Keratinocyte (primary cell): ENCODE measurements at regions not wholly inside any gene's neighbourhood (a gene's known extent, or its start where the extent isn't known, plus 50 kb on each side); places are given as distances from the start of the nearest gene placed in this dataset.

Experiments
- DNase-seq: peaks from one replicate; pipeline ENCODE4 v3.0.0-alpha.2; 2011; ENCODE audit warnings: low read depth, missing footprints, low spot score
- FAIRE-seq: peaks from 2 replicates; lab custom pipeline; 2011; peaks lifted over from hg19 to GRCh38; lab: Jason Lieb, UNC
- H2AFZ ChIP-seq: 2 replicates; pipeline ENCODE4 v1.6.0; 2012; ENCODE audit warnings: low read length, control low read depth, inconsistent platforms; ENCODE audit not compliant: control insufficient read depth
- H3K27ac ChIP-seq: 2 replicates; pipeline ENCODE4 v1.5.1; 2011; ENCODE audit warnings: low read length; ENCODE audit not compliant: control insufficient read depth, insufficient read depth
- H3K27me3 ChIP-seq: 3 replicates; pipeline ENCODE4 v1.6.0; 2011; ENCODE audit warnings: low read length; ENCODE audit not compliant: control insufficient read depth, insufficient read depth; ENCODE audit errors: extremely low read depth
- H3K36me3 ChIP-seq, 2 experiments: 2 replicates in 1 of 2; 3 replicates in 1 of 2; pipeline ENCODE4 v1.5.1; 2011; ENCODE audit warnings: low read length in 2 of 2, mild to moderate bottlenecking in 1 of 2; ENCODE audit not compliant: control insufficient read depth in 2 of 2, insufficient read depth in 2 of 2; ENCODE audit errors: extremely low read depth in 1 of 2
- H3K4me1 ChIP-seq: 3 replicates; pipeline ENCODE4 v1.5.1; 2011; ENCODE audit warnings: low read length; ENCODE audit not compliant: control insufficient read depth, insufficient read depth; ENCODE audit errors: extremely low read depth
- H3K4me2 ChIP-seq: 3 replicates; pipeline ENCODE4 v1.6.0; 2011; ENCODE audit warnings: low read depth, low read length; ENCODE audit not compliant: control insufficient read depth, insufficient read depth; ENCODE audit errors: extremely low read depth
- H3K4me3 ChIP-seq, 3 experiments: fragments of 200-600 bp in 1 of 3; sonication (generic) in 1 of 3; 2 replicates in 2 of 3; 3 replicates in 1 of 3; pipeline ENCODE4 v1.5.1; 2011 to 2016; ENCODE audit warnings: low read length in 3 of 3, mild to moderate bottlenecking in 3 of 3, control low read depth in 2 of 3, inconsistent platforms in 1 of 3, low read depth in 1 of 3, mixed read lengths in 1 of 3, mixed run types in 1 of 3, moderate library complexity in 1 of 3; ENCODE audit not compliant: control insufficient read depth in 2 of 3, insufficient read depth in 2 of 3; ENCODE audit errors: extremely low read depth in 1 of 3
- H3K79me2 ChIP-seq: 2 replicates; pipeline ENCODE4 v1.6.0; 2012; ENCODE audit warnings: low read length; ENCODE audit not compliant: control insufficient read depth, insufficient read depth
- H3K9ac ChIP-seq: 3 replicates; pipeline ENCODE4 v1.6.0; 2011; ENCODE audit warnings: low read length; ENCODE audit not compliant: control insufficient read depth, insufficient read depth; ENCODE audit errors: extremely low read depth
- H3K9me1 ChIP-seq: 3 replicates; pipeline ENCODE4 v1.6.0; 2011; ENCODE audit warnings: low read length; ENCODE audit not compliant: control insufficient read depth, insufficient read depth; ENCODE audit errors: extremely low read depth
- H3K9me3 ChIP-seq: 2 replicates; pipeline ENCODE4 v1.5.1; 2012; ENCODE audit warnings: low read depth, low read length; ENCODE audit not compliant: control insufficient read depth
- H4K20me1 ChIP-seq: 3 replicates; pipeline ENCODE4 v1.6.0; 2011; ENCODE audit warnings: low read length; ENCODE audit not compliant: control insufficient read depth, insufficient read depth; ENCODE audit errors: extremely low read depth
- EZH2 ChIP-seq: IDR thresholded peaks from one replicate; pipeline ENCODE4 v1.6.1; 2012; ENCODE audit warnings: inconsistent platforms, mild to moderate bottlenecking, low read length, moderate library complexity
- dilution Hi-C: fragments of 300-500 bp; cut with MboI; formaldehyde crosslinking; loops from one replicate; pipeline ENCODE4 v1.7.0; 2020; ENCODE audit warnings: low sequenced_read_pairs; ENCODE audit not compliant: extremely low pct_ligation_motif_present
- TF ChIP-seq, protein P1 (sequence below), 3 experiments: IDR thresholded peaks in 1 of 3; conservative IDR thresholded peaks in 1 of 3; optimal IDR thresholded peaks in 1 of 3; 2 replicates in 2 of 3; 3 replicates in 1 of 3; pipeline versions ENCODE3 to v1.5.1; 2011; ENCODE audit warnings: low read length in 3 of 3, mild to moderate bottlenecking in 3 of 3, moderate library complexity in 2 of 3, control low read depth in 1 of 3, inconsistent platforms in 1 of 3; ENCODE audit not compliant: insufficient read depth in 2 of 3; ENCODE audit errors: extremely low read depth in 1 of 3

GRCh38 chr6:102832021-102832420, 1438.5 kb downstream of the GRIK2 start:
- Histone ChIP-seq H3K27me3 (no peaks in the 10 kb centered on the region), H3K4me3 (no peak overlapping the region), H3K27ac (no peak overlapping the region), H3K9ac (no peak overlapping the region), H3K36me3 (no peaks in the 10 kb centered on the region), H3K9me3 (no peaks in the 10 kb centered on the region), H4K20me1 (no peaks in the 10 kb centered on the region), H2AFZ (no peak overlapping the region), H3K4me2 (no peak overlapping the region), H3K4me1 (no peaks in the 10 kb centered on the region), H3K79me2 (no peaks in the 10 kb centered on the region), H3K9me1 (no peaks in the 10 kb centered on the region)
- no peak for TF ChIP-seq EZH2
- TF ChIP-seq, protein P1, sequence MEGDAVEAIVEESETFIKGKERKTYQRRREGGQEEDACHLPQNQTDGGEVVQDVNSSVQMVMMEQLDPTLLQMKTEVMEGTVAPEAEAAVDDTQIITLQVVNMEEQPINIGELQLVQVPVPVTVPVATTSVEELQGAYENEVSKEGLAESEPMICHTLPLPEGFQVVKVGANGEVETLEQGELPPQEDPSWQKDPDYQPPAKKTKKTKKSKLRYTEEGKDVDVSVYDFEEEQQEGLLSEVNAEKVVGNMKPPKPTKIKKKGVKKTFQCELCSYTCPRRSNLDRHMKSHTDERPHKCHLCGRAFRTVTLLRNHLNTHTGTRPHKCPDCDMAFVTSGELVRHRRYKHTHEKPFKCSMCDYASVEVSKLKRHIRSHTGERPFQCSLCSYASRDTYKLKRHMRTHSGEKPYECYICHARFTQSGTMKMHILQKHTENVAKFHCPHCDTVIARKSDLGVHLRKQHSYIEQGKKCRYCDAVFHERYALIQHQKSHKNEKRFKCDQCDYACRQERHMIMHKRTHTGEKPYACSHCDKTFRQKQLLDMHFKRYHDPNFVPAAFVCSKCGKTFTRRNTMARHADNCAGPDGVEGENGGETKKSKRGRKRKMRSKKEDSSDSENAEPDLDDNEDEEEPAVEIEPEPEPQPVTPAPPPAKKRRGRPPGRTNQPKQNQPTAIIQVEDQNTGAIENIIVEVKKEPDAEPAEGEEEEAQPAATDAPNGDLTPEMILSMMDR (optimal IDR thresholded peaks at IDR 0.05 in 1 of 3, IDR thresholded peaks at IDR 0.05 in 1 of 3, conservative IDR thresholded peaks at IDR 0.05 in 1 of 3; ENCODE audit: extremely low read depth in 1 of 3, insufficient read depth in 2 of 3, low read length in 3 of 3) = no peak
- no peak for FAIRE-seq
- no peak for DNase-seq
- dilution Hi-C loops = no loop called here

DNA sequence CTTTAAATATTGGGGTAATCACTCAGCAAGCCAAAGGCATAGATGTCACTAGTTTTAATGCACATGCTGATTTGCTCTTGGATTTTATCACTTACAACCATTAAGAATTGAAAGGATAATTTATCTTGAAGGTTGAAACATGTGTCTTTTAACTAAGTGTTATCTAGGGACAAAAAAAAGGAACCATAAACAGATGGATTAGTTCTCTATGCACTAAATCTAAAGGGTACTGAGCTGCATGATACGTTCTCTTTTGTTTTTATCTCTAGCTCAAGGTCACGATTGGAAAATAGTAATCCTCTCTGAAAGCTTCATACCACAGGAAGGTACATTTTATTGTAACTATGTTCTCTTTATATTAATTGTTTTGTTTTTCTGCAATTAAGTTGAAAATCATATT, 1426.6 kb downstream of the GRIK2 start:
- TF ChIP-seq EZH2 = no peak
- TF ChIP-seq, protein P1 (optimal IDR thresholded peaks at IDR 0.05 in 1 of 3, IDR thresholded peaks at IDR 0.05 in 1 of 3, conservative IDR thresholded peaks at IDR 0.05 in 1 of 3; ENCODE audit: extremely low read depth in 1 of 3, insufficient read depth in 2 of 3, low read length in 3 of 3) = no peak

More for the DNA sequence above, 1426.6 kb downstream of the GRIK2 start:
- no peaks in the 10 kb centered on the region for H4K20me1 ChIP-seq
- dilution Hi-C loops = no loop called here
- no peak overlapping the region for H2AFZ ChIP-seq
- H3K27me3 ChIP-seq = no peaks in the 10 kb centered on the region
- no peak overlapping the region for H3K4me2 ChIP-seq
- H3K9ac ChIP-seq = no peak overlapping the region
- FAIRE-seq (no peak), DNase-seq (no peak)
- no peaks in the 10 kb centered on the region for H3K36me3 ChIP-seq
- H3K9me1 ChIP-seq = no peaks in the 10 kb centered on the region
- H3K9me3 ChIP-seq = no peaks in the 10 kb centered on the region
- H3K79me2 ChIP-seq = no peaks in the 10 kb centered on the region
- no peak overlapping the region for H3K4me3 ChIP-seq
- H3K4me1 ChIP-seq = no peaks in the 10 kb centered on the region
- H3K27ac ChIP-seq = no peak overlapping the region
